ENCODE measurements at regions not wholly inside any gene's neighbourhood (a gene's known extent, or its start where the extent isn't known, plus 50 kb on each side); places are given as distances from the start of the nearest gene placed in this dataset.
A peak's percentile ranks its signal among the peaks of the same experiment; 100 is the strongest.
"Not testable (repeated sequence)": the region's sequence is repeated elsewhere in the genome, so short reads cannot be mapped to it uniquely, and the experiment has no call there.

GRCh38 chr1:221532071-221532773 is 209.7 kb downstream of the DUSP10 start:
- ChIA-PET POLR2A (no interaction called here), CTCF (no interaction called here)
- Mint-ChIP-seq H3K27me3 (peaks cover 26 to 37% of the 10 kb centered on the region in 2 donors), H3K36me3 (no peaks in the 10 kb centered on the region), H3K27ac (no peak overlapping the region), H3K4me3 (no peak overlapping the region), H3K4me1 (no peaks in the 10 kb centered on the region), H3K9me3 (no peaks in the 10 kb centered on the region)
- H3K4me3 ChIP-seq (ENCODE audit: control insufficient read depth in 1 of 2, extremely low read depth in 1 of 2, low read length in 1 of 2): no peak overlapping the region
- H3K4me1 ChIP-seq (ENCODE audit: control insufficient read depth in 1 of 2, extremely low read depth in 1 of 2, insufficient read depth in 2 of 2, low read length in 2 of 2): no peaks in the 10 kb centered on the region
- H3K27ac ChIP-seq (ENCODE audit: low read length): no peak overlapping the region
- ATAC-seq (replicated peaks in 1 of 4): no peak
- H3K36me3 ChIP-seq (ENCODE audit: control insufficient read depth in 2 of 2, extremely low read depth in 1 of 2, insufficient read depth in 1 of 2, low read length in 1 of 2): no peaks in the 10 kb centered on the region
- H3K9me3 ChIP-seq: no peaks in the 10 kb centered on the region
- no peaks in the 10 kb centered on the region for H3K27me3 ChIP-seq (replicated peaks in 1 of 2; ENCODE audit: control insufficient read depth in 2 of 2, extremely low read depth in 1 of 2, insufficient read depth in 2 of 2, low read length in 1 of 2)
- no peak for DNase-seq
- 90% methylated on average over 2 of the region's 5 CpGs for WGBS (ENCODE audit: insufficient coverage)

GRCh38 chr1:221541296-221541695 is 200.6 kb downstream of the DUSP10 start:
- WGBS (ENCODE audit: insufficient coverage): 93% methylated on average over 4 of the region's 5 CpGs
- H3K27me3 Mint-ChIP-seq: peaks cover 18 to 25% of the 10 kb centered on the region in 2 donors
- no peaks in the 10 kb centered on the region for H3K9me3 ChIP-seq
- CTCF ChIA-PET: no interaction called here
- no peaks in the 10 kb centered on the region for H3K36me3 ChIP-seq (ENCODE audit: control insufficient read depth in 2 of 2, extremely low read depth in 1 of 2, insufficient read depth in 1 of 2, low read length in 1 of 2)
- no peak for DNase-seq
- no peaks in the 10 kb centered on the region for H3K4me1 Mint-ChIP-seq
- H3K4me3 Mint-ChIP-seq: no peak overlapping the region
- no peaks in the 10 kb centered on the region for H3K4me1 ChIP-seq (ENCODE audit: control insufficient read depth in 1 of 2, extremely low read depth in 1 of 2, insufficient read depth in 2 of 2, low read length in 2 of 2)
- no peak for ATAC-seq (replicated peaks in 1 of 4)
- no peak overlapping the region for H3K4me3 ChIP-seq (ENCODE audit: control insufficient read depth in 1 of 2, extremely low read depth in 1 of 2, low read length in 1 of 2)
- no peak overlapping the region for H3K27ac Mint-ChIP-seq
- no peak overlapping the region for H3K27ac ChIP-seq (ENCODE audit: low read length)
- no peaks in the 10 kb centered on the region for H3K36me3 Mint-ChIP-seq
- POLR2A ChIA-PET: no interaction called here
- no peaks in the 10 kb centered on the region for H3K27me3 ChIP-seq (replicated peaks in 1 of 2; ENCODE audit: control insufficient read depth in 2 of 2, extremely low read depth in 1 of 2, insufficient read depth in 2 of 2, low read length in 1 of 2)
- H3K9me3 Mint-ChIP-seq: no peaks in the 10 kb centered on the region

- no peak overlapping the region for H3K27ac Mint-ChIP-seq
- Histone ChIP-seq H3K27me3 (replicated peaks in 1 of 2; ENCODE audit: control insufficient read depth in 2 of 2, extremely low read depth in 1 of 2, insufficient read depth in 2 of 2, low read length in 1 of 2) (no peaks in the 10 kb centered on the region), H3K36me3 (ENCODE audit: control insufficient read depth in 2 of 2, extremely low read depth in 1 of 2, insufficient read depth in 1 of 2, low read length in 1 of 2) (no peaks in the 10 kb centered on the region), H3K4me3 (ENCODE audit: control insufficient read depth in 1 of 2, extremely low read depth in 1 of 2, low read length in 1 of 2) (no peak overlapping the region), H3K27ac (ENCODE audit: low read length) (no peak overlapping the region), H3K9me3 (no peaks in the 10 kb centered on the region), H3K4me1 (ENCODE audit: control insufficient read depth in 1 of 2, extremely low read depth in 1 of 2, insufficient read depth in 2 of 2, low read length in 2 of 2) (no peaks in the 10 kb centered on the region)
- DNase-seq (peak in 1 of 35 experiments; percentile 25), ATAC-seq (replicated peaks in 1 of 4) (no peak)
- no peaks in the 10 kb centered on the region for H3K36me3 Mint-ChIP-seq
- no peaks in the 10 kb centered on the region for H3K9me3 Mint-ChIP-seq
- POLR2A ChIA-PET: no interaction called here
- H3K27me3 Mint-ChIP-seq: peaks cover 6 to 10% of the 10 kb centered on the region in 2 donors
- CTCF ChIA-PET: interaction anchor here in 1 of 2 donors (0.9 to 1.6 kb wide), 3 partner anchors 235 to 911 kb away, joined by 3 to 6 read pairs (median 3); no protein-coding TSS in a partner anchor
- 71% methylated on average over 1 of the region's 4 CpGs for WGBS (ENCODE audit: insufficient coverage)
- H3K4me1 Mint-ChIP-seq: no peaks in the 10 kb centered on the region
- H3K4me3 Mint-ChIP-seq: no peak overlapping the region
These were observed 198.3 kb downstream of the DUSP10 start for GRCh38 chr1:221543529-221544120.

DNA sequence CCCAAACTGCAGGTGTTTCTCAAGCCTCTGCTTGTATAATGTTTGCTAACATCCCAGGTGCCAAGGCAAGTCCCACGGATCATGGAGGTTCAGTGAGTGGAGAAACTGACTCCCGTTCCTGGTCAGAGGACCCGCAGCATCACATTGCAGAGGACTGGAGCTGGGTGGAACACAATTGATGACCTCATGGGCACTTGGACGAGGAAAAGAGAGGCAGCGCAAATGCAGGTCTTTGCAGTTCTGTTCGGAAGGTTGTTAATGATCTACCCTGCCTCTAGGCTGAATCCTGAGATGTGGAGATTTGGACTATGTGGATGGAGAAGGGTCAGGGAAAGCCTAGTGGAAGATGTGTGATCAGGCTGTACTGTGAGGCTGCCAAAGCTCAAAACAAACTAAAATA is 192.9 kb downstream of the DUSP10 start:
- H3K4me1 Mint-ChIP-seq: no peaks in the 10 kb centered on the region
- H3K4me3 Mint-ChIP-seq: no peak overlapping the region
- ATAC-seq (replicated peaks in 1 of 4) (no peak), DNase-seq (no peak)
- H3K36me3 ChIP-seq (ENCODE audit: control insufficient read depth in 2 of 2, extremely low read depth in 1 of 2, insufficient read depth in 1 of 2, low read length in 1 of 2): no peaks in the 10 kb centered on the region
- H3K4me1 ChIP-seq (ENCODE audit: control insufficient read depth in 1 of 2, extremely low read depth in 1 of 2, insufficient read depth in 2 of 2, low read length in 2 of 2): no peaks in the 10 kb centered on the region
- CTCF ChIA-PET: no interaction called here
- no peak overlapping the region for H3K4me3 ChIP-seq (ENCODE audit: control insufficient read depth in 1 of 2, extremely low read depth in 1 of 2, low read length in 1 of 2)
- POLR2A ChIA-PET: no interaction called here
- no peaks in the 10 kb centered on the region for H3K9me3 Mint-ChIP-seq
- no peak overlapping the region for H3K27ac Mint-ChIP-seq
- 91% methylated on average over 6 of the region's 6 CpGs for WGBS (ENCODE audit: insufficient coverage)
- no peak overlapping the region for H3K27ac ChIP-seq (ENCODE audit: low read length)
- H3K27me3 ChIP-seq (replicated peaks in 1 of 2; ENCODE audit: control insufficient read depth in 2 of 2, extremely low read depth in 1 of 2, insufficient read depth in 2 of 2, low read length in 1 of 2): no peaks in the 10 kb centered on the region
- no peaks in the 10 kb centered on the region for H3K9me3 ChIP-seq
- H3K36me3 Mint-ChIP-seq: no peaks in the 10 kb centered on the region
- no peaks in the 10 kb centered on the region for H3K27me3 Mint-ChIP-seq

DNA sequence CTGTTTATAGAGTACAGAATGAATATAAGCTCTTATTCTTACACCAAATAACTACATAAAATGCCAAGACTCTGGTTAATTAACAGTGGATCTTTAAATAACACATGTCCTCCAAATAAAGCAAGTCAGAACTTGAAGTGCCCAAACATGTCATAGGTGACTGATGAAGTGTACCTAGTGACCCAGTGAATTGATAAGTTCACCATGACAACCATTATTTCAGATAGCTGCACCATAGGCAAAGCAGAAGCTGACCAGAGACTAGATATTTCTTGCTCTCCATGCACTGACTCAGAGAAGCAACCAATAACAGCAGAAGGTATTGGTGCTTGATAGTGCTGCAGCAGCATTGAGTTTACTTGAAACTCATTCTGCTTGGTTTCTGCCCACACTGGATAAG is 192.1 kb downstream of the DUSP10 start:
- no peaks in the 10 kb centered on the region for H3K36me3 Mint-ChIP-seq
- ATAC-seq (replicated peaks in 1 of 4) (no peak), DNase-seq (no peak)
- H3K4me3 Mint-ChIP-seq: no peak overlapping the region
- Histone ChIP-seq H3K27me3 (replicated peaks in 1 of 2; ENCODE audit: control insufficient read depth in 2 of 2, extremely low read depth in 1 of 2, insufficient read depth in 2 of 2, low read length in 1 of 2) (no peaks in the 10 kb centered on the region), H3K4me1 (ENCODE audit: control insufficient read depth in 1 of 2, extremely low read depth in 1 of 2, insufficient read depth in 2 of 2, low read length in 2 of 2) (no peaks in the 10 kb centered on the region), H3K36me3 (ENCODE audit: control insufficient read depth in 2 of 2, extremely low read depth in 1 of 2, insufficient read depth in 1 of 2, low read length in 1 of 2) (no peaks in the 10 kb centered on the region), H3K4me3 (ENCODE audit: control insufficient read depth in 1 of 2, extremely low read depth in 1 of 2, low read length in 1 of 2) (no peak overlapping the region), H3K9me3 (no peaks in the 10 kb centered on the region), H3K27ac (ENCODE audit: low read length) (no peak overlapping the region)
- POLR2A ChIA-PET: no interaction called here
- no peaks in the 10 kb centered on the region for H3K27me3 Mint-ChIP-seq
- CTCF ChIA-PET: no interaction called here
- H3K4me1 Mint-ChIP-seq: no peaks in the 10 kb centered on the region
- H3K27ac Mint-ChIP-seq: no peak overlapping the region
- H3K9me3 Mint-ChIP-seq: no peaks in the 10 kb centered on the region

DNA sequence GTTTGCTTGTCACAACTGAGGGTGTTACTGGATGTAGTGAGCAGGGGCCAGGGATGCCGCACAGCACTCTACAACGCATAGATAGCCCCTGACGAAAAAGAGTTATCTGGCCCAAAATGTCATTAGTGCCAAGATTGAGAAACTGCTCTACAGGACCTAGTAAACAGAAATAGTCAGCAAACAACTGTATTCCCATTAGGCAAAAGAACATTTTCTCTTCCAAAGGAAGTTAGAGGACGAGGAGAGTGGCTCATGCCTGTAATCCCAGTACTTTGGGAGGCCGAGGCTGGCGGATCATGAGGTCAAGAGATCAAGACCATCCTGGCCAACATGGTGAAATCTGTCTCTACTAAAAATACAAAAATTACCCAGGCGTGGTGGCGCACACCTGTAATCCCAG is 189.1 kb downstream of the DUSP10 start:
- CTCF ChIA-PET: interaction anchor here in 1 of 2 donors (1.1 kb wide), 1 partner anchor 18 kb away, joined by 3 read pairs; no protein-coding TSS in a partner anchor
- H3K4me3 Mint-ChIP-seq; H3K27ac Mint-ChIP-seq; H3K9me3 Mint-ChIP-seq; H3K27me3 Mint-ChIP-seq; H3K27me3 ChIP-seq (replicated peaks in 1 of 2; ENCODE audit: control insufficient read depth in 2 of 2, extremely low read depth in 1 of 2, insufficient read depth in 2 of 2, low read length in 1 of 2); H3K36me3 ChIP-seq (ENCODE audit: control insufficient read depth in 2 of 2, extremely low read depth in 1 of 2, insufficient read depth in 1 of 2, low read length in 1 of 2); DNase-seq; ATAC-seq (replicated peaks in 1 of 4); H3K36me3 Mint-ChIP-seq; H3K4me1 Mint-ChIP-seq; POLR2A ChIA-PET; H3K27ac ChIP-seq (ENCODE audit: low read length); H3K4me3 ChIP-seq (ENCODE audit: control insufficient read depth in 1 of 2, extremely low read depth in 1 of 2, low read length in 1 of 2); H3K4me1 ChIP-seq (ENCODE audit: control insufficient read depth in 1 of 2, extremely low read depth in 1 of 2, insufficient read depth in 2 of 2, low read length in 2 of 2); H3K9me3 ChIP-seq: not testable (repeated sequence)
- WGBS (ENCODE audit: insufficient coverage): 96% methylated on average over 7 of the region's 8 CpGs
